ENCODE measurements at regions not wholly inside any gene's neighbourhood (a gene's known extent, or its start where the extent isn't known, plus 50 kb on each side); places are given as distances from the start of the nearest gene placed in this dataset.

- H3K4me2 ChIP-seq (ENCODE audit: low read length) = no peak overlapping the region
- no peak overlapping the region for H3K27ac ChIP-seq (ENCODE audit: low read length)
- H3K4me3 ChIP-seq (ENCODE audit: low read length) = no peak overlapping the region
- H3F3A ChIP-seq (ENCODE audit: low read length, unreplicated experiment) = no peaks in the 10 kb centered on the region
- no peaks in the 10 kb centered on the region for H3K27me3 ChIP-seq (ENCODE audit: low read length)
- no peak overlapping the region for H3K9ac ChIP-seq (ENCODE audit: low read length)
- no peaks in the 10 kb centered on the region for H3K79me2 ChIP-seq (ENCODE audit: low read length)
- BruUV-seq (replicated peaks) = no TSS peak
- CTCF ChIA-PET = no interaction called here
- ATAC-seq = no peak
- intact Hi-C loops (cut with micrococcal nuclease) = no loop called here
- no peaks in the 10 kb centered on the region for H3K9me2 ChIP-seq (replicated peaks; ENCODE audit: low read length)
- TF ChIP-seq, protein P1, sequence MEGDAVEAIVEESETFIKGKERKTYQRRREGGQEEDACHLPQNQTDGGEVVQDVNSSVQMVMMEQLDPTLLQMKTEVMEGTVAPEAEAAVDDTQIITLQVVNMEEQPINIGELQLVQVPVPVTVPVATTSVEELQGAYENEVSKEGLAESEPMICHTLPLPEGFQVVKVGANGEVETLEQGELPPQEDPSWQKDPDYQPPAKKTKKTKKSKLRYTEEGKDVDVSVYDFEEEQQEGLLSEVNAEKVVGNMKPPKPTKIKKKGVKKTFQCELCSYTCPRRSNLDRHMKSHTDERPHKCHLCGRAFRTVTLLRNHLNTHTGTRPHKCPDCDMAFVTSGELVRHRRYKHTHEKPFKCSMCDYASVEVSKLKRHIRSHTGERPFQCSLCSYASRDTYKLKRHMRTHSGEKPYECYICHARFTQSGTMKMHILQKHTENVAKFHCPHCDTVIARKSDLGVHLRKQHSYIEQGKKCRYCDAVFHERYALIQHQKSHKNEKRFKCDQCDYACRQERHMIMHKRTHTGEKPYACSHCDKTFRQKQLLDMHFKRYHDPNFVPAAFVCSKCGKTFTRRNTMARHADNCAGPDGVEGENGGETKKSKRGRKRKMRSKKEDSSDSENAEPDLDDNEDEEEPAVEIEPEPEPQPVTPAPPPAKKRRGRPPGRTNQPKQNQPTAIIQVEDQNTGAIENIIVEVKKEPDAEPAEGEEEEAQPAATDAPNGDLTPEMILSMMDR (conservative IDR thresholded peaks at IDR 0.05; ENCODE audit: low read depth, low read length) = no peak
- TF ChIP-seq EZH2 (IDR thresholded peaks at IDR 0.05; ENCODE audit: low read length, unreplicated experiment) (no peak), EZH2phosphoT487 (IDR thresholded peaks at IDR 0.05; ENCODE audit: borderline replicate concordance, low read length) (no peak)
- no peaks in the 10 kb centered on the region for H3K9me3 ChIP-seq (ENCODE audit: low read length)
- H2AFZ ChIP-seq (ENCODE audit: low read length) = no peak overlapping the region
- POLR2A ChIA-PET (ENCODE audit: unreplicated experiment) = no interaction called here
- H4K20me1 ChIP-seq (ENCODE audit: low read length) = no peaks in the 10 kb centered on the region
- no peaks in the 10 kb centered on the region for H3K4me1 ChIP-seq (ENCODE audit: insufficient read depth, low read length)
- no peaks in the 10 kb centered on the region for H3K36me3 ChIP-seq (ENCODE audit: low read depth, low read length)
- DNase-seq = no peak
Measured at GRCh38 chr14:61128382-61129167, 147.5 kb downstream of the SLC38A6 start.

GRCh38 chr14:61126603-61127498 is 145.8 kb downstream of the SLC38A6 start:
- POLR2A ChIA-PET (ENCODE audit: unreplicated experiment) = no interaction called here
- no peak for DNase-seq
- ATAC-seq = no peak; the same call in 1 of the 2 replicates

More at GRCh38 chr14:61126603-61127498, 145.8 kb downstream of the SLC38A6 start:
- Histone ChIP-seq H3K9me3 (ENCODE audit: low read length) (no peaks in the 10 kb centered on the region), H3K4me2 (ENCODE audit: low read length) (no peak overlapping the region), H2AFZ (ENCODE audit: low read length) (no peak overlapping the region), H3K27me3 (ENCODE audit: low read length) (no peaks in the 10 kb centered on the region), H3K9me2 (replicated peaks; ENCODE audit: low read length) (no peaks in the 10 kb centered on the region), H3K27ac (ENCODE audit: low read length) (no peak overlapping the region), H3K79me2 (ENCODE audit: low read length) (no peaks in the 10 kb centered on the region), H4K20me1 (ENCODE audit: low read length) (no peaks in the 10 kb centered on the region), H3K4me3 (ENCODE audit: low read length) (no peak overlapping the region), H3K9ac (ENCODE audit: low read length) (no peak overlapping the region), H3K4me1 (ENCODE audit: insufficient read depth, low read length) (no peaks in the 10 kb centered on the region), H3F3A (ENCODE audit: low read length, unreplicated experiment) (no peaks in the 10 kb centered on the region), H3K36me3 (ENCODE audit: low read depth, low read length) (no peaks in the 10 kb centered on the region)
- BruUV-seq (replicated peaks) = no TSS peak
- CTCF ChIA-PET = no interaction called here
- intact Hi-C loops (cut with micrococcal nuclease) = no loop called here
- TF ChIP-seq EZH2phosphoT487 (IDR thresholded peaks at IDR 0.05; ENCODE audit: borderline replicate concordance, low read length) (no peak), EZH2 (IDR thresholded peaks at IDR 0.05; ENCODE audit: low read length, unreplicated experiment) (no peak)
- TF ChIP-seq, protein P1 (conservative IDR thresholded peaks at IDR 0.05; ENCODE audit: low read depth, low read length) = no peak

Measured in PC-3 (cell line).